LoVo (cell line): ENCODE measurements at regions not wholly inside any gene's neighbourhood (a gene's known extent, or its start where the extent isn't known, plus 50 kb on each side); places are given as distances from the start of the nearest gene placed in this dataset.

Source experiments
- DNase-seq: peaks from one replicate; pipeline ENCODE4 v3.0.0-alpha.2; 2016; ENCODE audit warnings: low spot score

GRCh38 chr5:4720831-4721230 is 419.3 kb upstream of the ADAMTS16 start:
- no peak for DNase-seq

- DNase-seq = no peak
Observed at GRCh38 chr5:4722886-4723285, 417.2 kb upstream of the ADAMTS16 start.

- DNase-seq = no peak
Observed at GRCh38 chr5:4725594-4725993, 414.5 kb upstream of the ADAMTS16 start.

- no peak for DNase-seq
Observed at GRCh38 chr5:4730279-4730678, 409.9 kb upstream of the ADAMTS16 start.

GRCh38 chr5:4734348-4734747 is 405.8 kb upstream of the ADAMTS16 start:
- no peak for DNase-seq

- no peak for DNase-seq
Observed at GRCh38 chr5:4735261-4735660, 404.9 kb upstream of the ADAMTS16 start.

GRCh38 chr5:4737868-4738267 is 402.3 kb upstream of the ADAMTS16 start:
- no peak for DNase-seq

- no peak for DNase-seq
Observed at GRCh38 chr5:4738298-4738697, 401.8 kb upstream of the ADAMTS16 start.

GRCh38 chr5:4740156-4740555 is 400.0 kb upstream of the ADAMTS16 start:
- no peak for DNase-seq

- no peak for DNase-seq
Observed at GRCh38 chr5:4758550-4758949, 381.6 kb upstream of the ADAMTS16 start.

- no peak for DNase-seq
Observed at GRCh38 chr5:4758996-4759395, 381.1 kb upstream of the ADAMTS16 start.

GRCh38 chr5:4762316-4762715 is 377.8 kb upstream of the ADAMTS16 start:
- no peak for DNase-seq

GRCh38 chr5:4765411-4765810 is 374.7 kb upstream of the ADAMTS16 start:
- no peak for DNase-seq

GRCh38 chr5:4766101-4766500 is 374.0 kb upstream of the ADAMTS16 start:
- no peak for DNase-seq

GRCh38 chr5:4772591-4772990 is 367.5 kb upstream of the ADAMTS16 start:
- no peak for DNase-seq

- DNase-seq = no peak
Observed at GRCh38 chr5:4773827-4774317, 366.3 kb upstream of the ADAMTS16 start.

- no peak for DNase-seq
Observed at GRCh38 chr5:4777435-4777834, 362.7 kb upstream of the ADAMTS16 start.

GRCh38 chr5:4780633-4781032 is 359.5 kb upstream of the ADAMTS16 start:
- no peak for DNase-seq

- no peak for DNase-seq
Observed at GRCh38 chr5:4781299-4781698, 358.8 kb upstream of the ADAMTS16 start.

GRCh38 chr5:4785971-4786370 is 354.2 kb upstream of the ADAMTS16 start:
- DNase-seq = no peak

- DNase-seq = no peak
Observed at GRCh38 chr5:4797445-4797844, 342.7 kb upstream of the ADAMTS16 start.

GRCh38 chr5:4802044-4802443 is 338.1 kb upstream of the ADAMTS16 start:
- no peak for DNase-seq

GRCh38 chr5:4804691-4805360 is 335.3 kb upstream of the ADAMTS16 start:
- no peak for DNase-seq

- DNase-seq = no peak
Observed at GRCh38 chr5:4815002-4815401, 325.1 kb upstream of the ADAMTS16 start.
